Peyer's patch (tissue), 4 donors: ENCODE measurements at regions not wholly inside any gene's neighbourhood (a gene's known extent, or its start where the extent isn't known, plus 50 kb on each side); places are given as distances from the start of the nearest gene placed in this dataset.
"Not testable (repeated sequence)": the region's sequence is repeated elsewhere in the genome, so short reads cannot be mapped to it uniquely, and the experiment has no call there.

Source experiments
- DNase-seq, 3 donors: peaks; one replicate each; pipeline ENCODE4 v3.0.0-alpha.2; 2017 to 2019
- H3K27ac ChIP-seq, 4 donors: fragments of 200-600 bp; sonication (generic); one replicate each; pipeline ENCODE4 v1.5.1; 2016 to 2019
- H3K27me3 ChIP-seq, 2 donors: fragments of 200-600 bp; sonication (generic); one replicate each; pipeline ENCODE4 v1.5.1; 2019
- H3K36me3 ChIP-seq, 3 donors: fragments of 200-600 bp; sonication (generic); one replicate each; pipeline ENCODE4 v1.5.1; 2016 to 2019
- H3K4me1 ChIP-seq, 4 donors: fragments of 200-600 bp; sonication (generic); one replicate each; pipeline ENCODE4 v1.5.1; 2016 to 2019
- H3K4me3 ChIP-seq, 4 donors: fragments of 200-600 bp; sonication (generic); 1 replicate in 3 of 4; 2 replicates in 1 of 4; pipeline ENCODE4 v1.5.1; 2016 to 2019; ENCODE audit warnings: mild to moderate bottlenecking in 1 of 4
- H3K9me3 ChIP-seq, 4 donors: fragments of 200-600 bp; sonication (generic); one replicate each; pipeline ENCODE4 v1.5.1; 2016 to 2019; ENCODE audit warnings: mild to moderate bottlenecking in 1 of 4
- CTCF ChIP-seq, 6 experiments: fragments of 450-650 bp in 4 of 6; fragments of 200-600 bp in 2 of 6; sonication (generic) in 1 of 6; IDR thresholded peaks; one replicate each; pipeline ENCODE4 v1.5.1; 2017 to 2019; ENCODE audit warnings: antibody characterized with exemption in 6 of 6, mild to moderate bottlenecking in 3 of 6, moderate library complexity in 1 of 6
- POLR2A ChIP-seq, 2 donors: fragments of 450-650 bp; IDR thresholded peaks; one replicate each; pipeline ENCODE4 v1.5.1; 2017; ENCODE audit warnings: antibody characterized with exemption in 2 of 2, mild to moderate bottlenecking in 2 of 2, moderate library complexity in 2 of 2

DNA sequence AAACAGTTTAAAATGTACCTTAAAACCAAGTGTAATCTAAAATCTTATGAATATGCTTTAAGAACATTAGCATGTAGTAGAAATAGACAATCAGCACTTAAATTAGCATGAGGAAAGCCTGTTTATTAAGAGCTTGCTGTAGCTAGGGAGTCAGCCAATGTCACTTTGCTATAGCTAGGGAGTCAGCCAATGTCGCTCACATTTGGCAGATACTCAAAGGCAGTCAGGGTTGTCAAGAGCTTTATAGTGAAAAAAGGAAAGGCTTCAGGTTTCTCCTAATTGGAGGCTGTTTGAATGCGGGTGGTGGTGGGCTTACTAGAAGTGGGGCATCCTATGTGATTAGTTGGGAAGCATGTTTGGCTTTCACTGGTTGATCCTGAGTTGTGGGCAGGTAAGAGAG lies 226.2 kb upstream of the DGKB start:
- no peaks in the 10 kb centered on the region for H3K27me3 ChIP-seq
- no peak overlapping the region for H3K4me3 ChIP-seq
- no peaks in the 10 kb centered on the region for H3K36me3 ChIP-seq
- DNase-seq: no peak
- H3K4me1 ChIP-seq: no peaks in the 10 kb centered on the region
- no peak overlapping the region for H3K27ac ChIP-seq
- TF ChIP-seq CTCF (IDR thresholded peaks at IDR 0.05) (no peak), POLR2A (IDR thresholded peaks at IDR 0.05) (no peak)
- H3K9me3 ChIP-seq: no peaks in the 10 kb centered on the region

- not testable (repeated sequence) for H3K4me1 ChIP-seq, H3K36me3 ChIP-seq, H3K27me3 ChIP-seq, H3K27ac ChIP-seq, H3K9me3 ChIP-seq, H3K4me3 ChIP-seq, DNase-seq
Measured at GRCh38 chr7:15126653-15127052, 224.1 kb upstream of the DGKB start.

- H3K9me3 ChIP-seq: no peaks in the 10 kb centered on the region
- H3K4me1 ChIP-seq: no peaks in the 10 kb centered on the region
- no peak for DNase-seq
- H3K27ac ChIP-seq: no peak overlapping the region
- H3K36me3 ChIP-seq: no peaks in the 10 kb centered on the region
- no peaks in the 10 kb centered on the region for H3K27me3 ChIP-seq
- no peak overlapping the region for H3K4me3 ChIP-seq
- TF ChIP-seq POLR2A (IDR thresholded peaks at IDR 0.05) (no peak), CTCF (IDR thresholded peaks at IDR 0.05) (no peak)
Measured at GRCh38 chr7:15123901-15124300, 221.3 kb upstream of the DGKB start.

DNA sequence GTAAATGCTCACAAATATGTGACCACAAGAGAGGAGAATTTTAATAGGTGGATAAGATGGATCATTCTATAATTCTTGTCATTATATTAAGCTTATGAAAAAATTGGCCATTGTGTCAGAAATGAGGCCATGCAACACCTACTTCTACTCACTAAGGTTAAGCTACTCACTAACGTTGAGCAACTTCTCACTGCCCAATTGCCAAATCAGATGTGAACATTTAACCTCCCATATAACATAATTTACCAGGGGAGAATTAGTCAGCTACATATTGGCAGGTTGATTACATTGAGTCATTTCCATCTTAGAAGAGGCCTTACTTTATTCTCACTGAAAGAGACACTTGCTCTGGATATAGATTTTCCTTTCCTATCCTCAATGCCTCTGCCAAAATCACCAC lies 211.2 kb upstream of the DGKB start:
- H3K4me3 ChIP-seq: no peak overlapping the region
- H3K27ac ChIP-seq: no peak overlapping the region
- H3K9me3 ChIP-seq: no peaks in the 10 kb centered on the region
- no peak for DNase-seq
- H3K27me3 ChIP-seq: no peaks in the 10 kb centered on the region
- H3K36me3 ChIP-seq: no peaks in the 10 kb centered on the region
- TF ChIP-seq POLR2A (IDR thresholded peaks at IDR 0.05) (no peak), CTCF (IDR thresholded peaks at IDR 0.05) (no peak)
- no peaks in the 10 kb centered on the region for H3K4me1 ChIP-seq

GRCh38 chr7:15105711-15106110 lies 203.2 kb upstream of the DGKB start:
- Histone ChIP-seq H3K9me3 (no peaks in the 10 kb centered on the region), H3K36me3 (no peaks in the 10 kb centered on the region), H3K4me3 (no peak overlapping the region), H3K4me1 (no peaks in the 10 kb centered on the region), H3K27me3 (no peaks in the 10 kb centered on the region), H3K27ac (no peak overlapping the region)
- no peak for DNase-seq
- TF ChIP-seq CTCF (IDR thresholded peaks at IDR 0.05): no peak
- no peak for TF ChIP-seq POLR2A (IDR thresholded peaks at IDR 0.05)

DNA sequence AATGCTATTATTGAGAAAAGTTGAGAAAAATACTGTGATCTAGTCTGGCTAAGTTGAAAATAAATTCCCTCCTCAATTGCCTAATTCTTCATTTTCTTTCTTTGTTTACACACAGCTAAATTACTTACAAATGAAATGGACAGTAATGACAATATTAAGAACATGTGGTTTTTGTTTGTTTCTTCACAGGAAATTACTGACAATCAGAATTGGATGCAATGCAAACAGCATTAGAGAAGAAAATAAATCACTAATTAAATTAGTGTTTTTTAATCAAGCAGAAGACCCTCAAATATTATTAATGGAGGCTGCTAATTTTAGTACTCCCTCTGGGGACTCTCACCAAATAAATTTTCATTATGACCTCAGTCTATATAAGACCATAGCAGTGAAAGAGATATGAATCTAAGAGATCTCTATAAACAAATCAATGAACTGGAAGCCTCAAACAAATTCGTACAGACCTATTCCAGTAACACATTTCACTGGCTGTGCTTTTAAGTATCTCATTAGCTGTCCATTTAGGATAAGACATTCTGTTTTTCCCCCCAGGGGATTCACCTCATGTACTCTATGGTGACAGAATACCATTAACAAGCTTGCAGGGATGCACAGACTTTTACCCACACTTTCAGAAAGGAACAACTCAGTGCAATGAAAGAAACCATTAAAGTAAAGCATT lies 202.0 kb upstream of the DGKB start:
- no peak for DNase-seq
- H3K36me3 ChIP-seq: no peaks in the 10 kb centered on the region
- no peaks in the 10 kb centered on the region for H3K4me1 ChIP-seq
- no peaks in the 10 kb centered on the region for H3K27me3 ChIP-seq
- no peak for TF ChIP-seq POLR2A (IDR thresholded peaks at IDR 0.05)
- TF ChIP-seq CTCF (IDR thresholded peaks at IDR 0.05): no peak
- H3K9me3 ChIP-seq: no peaks in the 10 kb centered on the region
- no peak overlapping the region for H3K4me3 ChIP-seq
- no peak overlapping the region for H3K27ac ChIP-seq
